Activated CD8-positive, alpha-beta memory T cell treated with anti-CD3 and anti-CD28 coated beads, Interleukin-2, amount 50 U/mL, for 1 hour (primary cell): ENCODE measurements at regions not wholly inside any gene's neighbourhood (a gene's known extent, or its start where the extent isn't known, plus 50 kb on each side); places are given as distances from the start of the nearest gene placed in this dataset.
"Not testable (repeated sequence)": the region's sequence is repeated elsewhere in the genome, so short reads cannot be mapped to it uniquely, and the experiment has no call there.

Experiments
- DNase-seq: peaks from one replicate; pipeline ENCODE4 v3.0.0-alpha.2; 2020; ENCODE audit errors: extremely low read depth

- no peak for DNase-seq
Measured at GRCh38 chr16:66245868-66246267, 120.6 kb upstream of the CDH5 start.

- no peak for DNase-seq
Measured at GRCh38 chr16:66245072-66245471, 121.4 kb upstream of the CDH5 start.

- DNase-seq: no peak
Measured at GRCh38 chr16:66242672-66243071, 123.8 kb upstream of the CDH5 start.

GRCh38 chr16:66242206-66242605 is 124.3 kb upstream of the CDH5 start:
- not testable (repeated sequence) for DNase-seq

- no peak for DNase-seq
Measured at GRCh38 chr16:66240631-66241395, 125.7 kb upstream of the CDH5 start.

- DNase-seq: no peak
Measured at GRCh38 chr16:66240088-66240487, 126.4 kb upstream of the CDH5 start.

- DNase-seq: no peak
Measured at GRCh38 chr16:66238696-66239095, 127.8 kb upstream of the CDH5 start.

GRCh38 chr16:66236301-66236700 is 130.2 kb upstream of the CDH5 start:
- no peak for DNase-seq

GRCh38 chr16:66231452-66232160 is 134.9 kb upstream of the CDH5 start:
- DNase-seq: no peak

GRCh38 chr16:66229651-66230050 is 136.8 kb upstream of the CDH5 start:
- DNase-seq: no peak

GRCh38 chr16:66228792-66229191 is 137.7 kb upstream of the CDH5 start:
- DNase-seq: no peak

- no peak for DNase-seq
Measured at GRCh38 chr16:66227766-66228530, 138.5 kb upstream of the CDH5 start.

- DNase-seq: no peak
Measured at GRCh38 chr16:66226762-66227161, 139.7 kb upstream of the CDH5 start.

GRCh38 chr16:66225696-66226095 is 140.8 kb upstream of the CDH5 start:
- no peak for DNase-seq

- no peak for DNase-seq
Measured at GRCh38 chr16:66224626-66225025, 141.9 kb upstream of the CDH5 start.

- no peak for DNase-seq
Measured at GRCh38 chr16:66224186-66224585, 142.3 kb upstream of the CDH5 start.

- no peak for DNase-seq
Measured at GRCh38 chr16:66223176-66223780, 143.2 kb upstream of the CDH5 start.

GRCh38 chr16:66222756-66223155 is 143.7 kb upstream of the CDH5 start:
- DNase-seq: no peak

GRCh38 chr16:66220702-66221101 is 145.8 kb upstream of the CDH5 start:
- no peak for DNase-seq

GRCh38 chr16:66219491-66219890 is 147.0 kb upstream of the CDH5 start:
- DNase-seq: no peak

GRCh38 chr16:66212428-66212827 is 154.1 kb upstream of the CDH5 start:
- DNase-seq: no peak

- DNase-seq: no peak
Measured at GRCh38 chr16:66211651-66212050, 154.8 kb upstream of the CDH5 start.
